ENCODE measurements at regions not wholly inside any gene's neighbourhood (a gene's known extent, or its start where the extent isn't known, plus 50 kb on each side); places are given as distances from the start of the nearest gene placed in this dataset.

GRCh38 chr14:53515276-53515675 lies 362.2 kb upstream of the DDHD1 start:
- 99% methylated on average over 5 of the region's 5 CpGs; no CpG with 5 or more reads in 1 of the 2 experiments for WGBS, 2 experiments (ENCODE audit: extremely low coverage in 1 of 2, insufficient coverage in 1 of 2, insufficient read length in 1 of 2, insufficient replicate concordance in 2 of 2, low coverage in 1 of 2, low lambda C conversion rate in 2 of 2, missing lambda C conversion rate in 1 of 2)
- H2BK5ac ChIP-seq (ENCODE audit: low read depth, low read length), result no peak overlapping the region
- no peak overlapping the region for H3K23ac ChIP-seq (ENCODE audit: insufficient read length)
- no peak overlapping the region for H2BK15ac ChIP-seq (ENCODE audit: low read length)
- H4K8ac ChIP-seq (ENCODE audit: extremely low read depth, insufficient read depth, low read length), result no peak overlapping the region
- ChIA-PET CTCF (ENCODE audit: partially characterized antibody) (interaction anchor here (0.7 to 1.2 kb wide), 3 partner anchors 22 to 189 kb away, joined by 3 to 4 read pairs (median 4); no protein-coding TSS in a partner anchor), POLR2A (ENCODE audit: partially characterized antibody) (no interaction called here)
- no peaks in the 10 kb centered on the region for H3K36me3 ChIP-seq (ENCODE audit: control insufficient read depth in 2 of 4, insufficient read depth in 4 of 4, low read length in 3 of 4)
- H3K27me3 ChIP-seq (replicated peaks in 1 of 4; ENCODE audit: control insufficient read depth in 3 of 4, extremely low read depth in 1 of 4, insufficient read depth in 3 of 4, low read length in 3 of 4), result no peaks in the 10 kb centered on the region
- H3K79me1 ChIP-seq (ENCODE audit: low read depth, low read length), result no peaks in the 10 kb centered on the region
- H3K18ac ChIP-seq (ENCODE audit: extremely low read depth, low read length), result no peak overlapping the region
- no peak overlapping the region for H3K4ac ChIP-seq (replicated peaks; ENCODE audit: insufficient read length, low read depth, low read length)
- H3K56ac ChIP-seq (replicated peaks; ENCODE audit: insufficient read length, low read depth, low read length), result no peak overlapping the region
- H2BK12ac ChIP-seq (ENCODE audit: low read depth, low read length), result no peak overlapping the region
- no peak overlapping the region for H3K4me2 ChIP-seq (ENCODE audit: insufficient read depth in 1 of 2, low read depth in 2 of 2, low read length in 2 of 2)
- no peak overlapping the region for H2BK120ac ChIP-seq (replicated peaks; ENCODE audit: low read depth, low read length)
- H3K9ac ChIP-seq (replicated peaks in 1 of 4; ENCODE audit: extremely low read depth in 1 of 4, low read depth in 3 of 4, low read length in 3 of 4), result no peak overlapping the region
- no peak overlapping the region for H3K27ac ChIP-seq (ENCODE audit: low read depth, low read length)
- no peaks in the 10 kb centered on the region for H3K79me2 ChIP-seq (ENCODE audit: control insufficient read depth in 1 of 2, insufficient read depth in 2 of 2, low read length in 2 of 2)
- H4K91ac ChIP-seq (replicated peaks; ENCODE audit: insufficient read length, low read length), result no peak overlapping the region
- H3K4me1 ChIP-seq (replicated peaks in 1 of 4; ENCODE audit: control insufficient read depth in 3 of 4, insufficient read depth in 4 of 4, low read length in 3 of 4), result no peaks in the 10 kb centered on the region
- H2AFZ ChIP-seq (ENCODE audit: low read length), result no peak overlapping the region
- H2AK5ac ChIP-seq (ENCODE audit: low read depth, low read length), result no peak overlapping the region
- no peaks in the 10 kb centered on the region for H3K9me3 ChIP-seq (ENCODE audit: insufficient read depth in 2 of 2, low read depth in 1 of 2, low read length in 1 of 2)
- H3K23me2 ChIP-seq (ENCODE audit: low read depth, low read length), result no peaks in the 10 kb centered on the region; the same call in 1 of the 2 replicates
- H4K5ac ChIP-seq (ENCODE audit: insufficient read length, low read depth, low read length), result no peak overlapping the region
- FAIRE-seq (no peak), DNase-seq (ENCODE audit: low read depth in 1 of 2, low spot score in 2 of 2) (no peak)
- H2BK20ac ChIP-seq (ENCODE audit: low read length), result no peak overlapping the region
- no peak overlapping the region for H3K4me3 ChIP-seq (ENCODE audit: extremely low read depth in 1 of 4, insufficient read depth in 2 of 4, low read depth in 3 of 4, low read length in 4 of 4)
- no peaks in the 10 kb centered on the region for H4K20me1 ChIP-seq (replicated peaks in 1 of 2; ENCODE audit: control insufficient read depth in 1 of 2, insufficient read depth in 2 of 2, low read length in 2 of 2)
- no peak overlapping the region for H3K14ac ChIP-seq (ENCODE audit: insufficient read length)
- TF ChIP-seq NANOG (IDR thresholded peaks at IDR 0.05; ENCODE audit: insufficient read depth, low read depth, low read length, poor library complexity, severe bottlenecking) (no peak), TCF12 (IDR thresholded peaks at IDR 0.05; ENCODE audit: low read depth, low read length) (no peak), E2F6 (IDR thresholded peaks at IDR 0.05) (no peak), POLR2AphosphoS5 (IDR thresholded peaks at IDR 0.05; ENCODE audit: low read depth, low read length) (no peak), PHF8 (conservative IDR thresholded peaks at IDR 0.05; ENCODE audit: low read depth, low read length) (no peak), POLR2A (IDR thresholded peaks at IDR 0.05; ENCODE audit: control extremely low read depth in 1 of 2, low read depth in 2 of 2, low read length in 2 of 2) (no peak), BRCA1 (IDR thresholded peaks at IDR 0.05; ENCODE audit: low read depth, low read length) (no peak), ZNF274 (IDR thresholded peaks at IDR 0.05; ENCODE audit: borderline replicate concordance, extremely low read depth, low read length) (no peak), CEBPB (IDR thresholded peaks at IDR 0.05; ENCODE audit: low read depth, low read length) (no peak), KDM1A (IDR thresholded peaks at IDR 0.05; ENCODE audit: borderline replicate concordance, low read length) (no peak), KDM5A (IDR thresholded peaks at IDR 0.05; ENCODE audit: low read length) (no peak), RNF2 (IDR thresholded peaks at IDR 0.05; ENCODE audit: borderline replicate concordance, low read depth, low read length, missing control alignments, poor library complexity, severe bottlenecking) (no peak), POU5F1 (IDR thresholded peaks at IDR 0.05; ENCODE audit: low read depth, low read length) (no peak), TBP (IDR thresholded peaks at IDR 0.05; ENCODE audit: low read depth, low read length) (no peak), RAD21 (IDR thresholded peaks at IDR 0.05 in 1 of 2, conservative IDR thresholded peaks at IDR 0.05 in 1 of 2; ENCODE audit: low read depth in 2 of 2, low read length in 2 of 2) (no peak)

Measured in H1 (cell line).